ENCODE measurements at regions not wholly inside any gene's neighbourhood (a gene's known extent, or its start where the extent isn't known, plus 50 kb on each side); places are given as distances from the start of the nearest gene placed in this dataset.

- TF ChIP-seq ARNTL (CRISPR knock-in tag; IDR thresholded peaks at IDR 0.05; ENCODE audit: borderline replicate concordance, low read depth): no peak
- TF ChIP-seq TOX (CRISPR knock-in tag; IDR thresholded peaks at IDR 0.05; ENCODE audit: borderline replicate concordance): no peak
- TF ChIP-seq, protein P1, sequence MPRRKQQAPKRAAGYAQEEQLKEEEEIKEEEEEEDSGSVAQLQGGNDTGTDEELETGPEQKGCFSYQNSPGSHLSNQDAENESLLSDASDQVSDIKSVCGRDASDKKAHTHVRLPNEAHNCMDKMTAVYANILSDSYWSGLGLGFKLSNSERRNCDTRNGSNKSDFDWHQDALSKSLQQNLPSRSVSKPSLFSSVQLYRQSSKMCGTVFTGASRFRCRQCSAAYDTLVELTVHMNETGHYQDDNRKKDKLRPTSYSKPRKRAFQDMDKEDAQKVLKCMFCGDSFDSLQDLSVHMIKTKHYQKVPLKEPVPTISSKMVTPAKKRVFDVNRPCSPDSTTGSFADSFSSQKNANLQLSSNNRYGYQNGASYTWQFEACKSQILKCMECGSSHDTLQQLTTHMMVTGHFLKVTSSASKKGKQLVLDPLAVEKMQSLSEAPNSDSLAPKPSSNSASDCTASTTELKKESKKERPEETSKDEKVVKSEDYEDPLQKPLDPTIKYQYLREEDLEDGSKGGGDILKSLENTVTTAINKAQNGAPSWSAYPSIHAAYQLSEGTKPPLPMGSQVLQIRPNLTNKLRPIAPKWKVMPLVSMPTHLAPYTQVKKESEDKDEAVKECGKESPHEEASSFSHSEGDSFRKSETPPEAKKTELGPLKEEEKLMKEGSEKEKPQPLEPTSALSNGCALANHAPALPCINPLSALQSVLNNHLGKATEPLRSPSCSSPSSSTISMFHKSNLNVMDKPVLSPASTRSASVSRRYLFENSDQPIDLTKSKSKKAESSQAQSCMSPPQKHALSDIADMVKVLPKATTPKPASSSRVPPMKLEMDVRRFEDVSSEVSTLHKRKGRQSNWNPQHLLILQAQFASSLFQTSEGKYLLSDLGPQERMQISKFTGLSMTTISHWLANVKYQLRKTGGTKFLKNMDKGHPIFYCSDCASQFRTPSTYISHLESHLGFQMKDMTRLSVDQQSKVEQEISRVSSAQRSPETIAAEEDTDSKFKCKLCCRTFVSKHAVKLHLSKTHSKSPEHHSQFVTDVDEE (CRISPR knock-in tag; IDR thresholded peaks at IDR 0.05): no peak
- no peak for ATAC-seq
Measured at GRCh38 chr5:135657536-135658305, 78.9 kb upstream of the CXCL14 start.

DNA sequence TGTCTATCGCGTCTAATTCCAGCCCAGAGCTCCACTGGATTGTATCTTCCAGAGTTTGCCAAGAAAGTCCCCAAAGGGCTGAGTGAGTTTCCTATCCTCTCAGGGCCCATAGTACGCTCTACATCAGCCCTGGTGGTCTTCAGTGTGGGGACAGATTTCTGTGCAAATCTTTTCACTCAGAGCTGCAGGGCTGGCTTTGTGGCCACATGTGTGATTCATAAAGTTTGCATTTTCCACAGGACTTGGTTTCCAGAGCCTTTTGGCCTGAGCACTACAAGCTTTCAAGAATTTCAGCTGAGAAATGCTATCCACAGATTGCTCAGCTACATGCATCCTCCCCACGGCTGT lies 76.7 kb upstream of the CXCL14 start:
- TF ChIP-seq SNAI2 (CRISPR knock-in tag; IDR thresholded peaks at IDR 0.05) (no peak), PPARA (CRISPR knock-in tag; IDR thresholded peaks at IDR 0.05; ENCODE audit: borderline replicate concordance) (no peak), OSR1 (CRISPR knock-in tag; IDR thresholded peaks at IDR 0.05) (no peak), CSRNP3 (CRISPR knock-in tag; IDR thresholded peaks at IDR 0.05) (no peak), ESRRG (CRISPR knock-in tag; IDR thresholded peaks at IDR 0.05) (no peak), TOX (CRISPR knock-in tag; IDR thresholded peaks at IDR 0.05; ENCODE audit: borderline replicate concordance) (no peak), RARB (CRISPR knock-in tag; IDR thresholded peaks at IDR 0.05) (no peak), ISL1 (CRISPR knock-in tag; IDR thresholded peaks at IDR 0.05) (no peak), ZFP30 (CRISPR knock-in tag; IDR thresholded peaks at IDR 0.05) (no peak), BACH2 (CRISPR knock-in tag; IDR thresholded peaks at IDR 0.05; ENCODE audit: borderline replicate concordance) (no peak), PATZ1 (CRISPR knock-in tag; IDR thresholded peaks at IDR 0.05; ENCODE audit: borderline replicate concordance) (no peak), ARNTL (CRISPR knock-in tag; IDR thresholded peaks at IDR 0.05; ENCODE audit: borderline replicate concordance, low read depth) (no peak), POU6F1 (CRISPR knock-in tag; IDR thresholded peaks at IDR 0.05; ENCODE audit: borderline replicate concordance, low read depth) (no peak), ZNF565 (CRISPR knock-in tag; conservative IDR thresholded peaks at IDR 0.05; ENCODE audit: low read depth) (no peak), ZC3H10 (CRISPR knock-in tag; IDR thresholded peaks at IDR 0.05) (no peak)
- TF ChIP-seq, protein P1 (CRISPR knock-in tag; IDR thresholded peaks at IDR 0.05): no peak
- TF ChIP-seq, protein P2, sequence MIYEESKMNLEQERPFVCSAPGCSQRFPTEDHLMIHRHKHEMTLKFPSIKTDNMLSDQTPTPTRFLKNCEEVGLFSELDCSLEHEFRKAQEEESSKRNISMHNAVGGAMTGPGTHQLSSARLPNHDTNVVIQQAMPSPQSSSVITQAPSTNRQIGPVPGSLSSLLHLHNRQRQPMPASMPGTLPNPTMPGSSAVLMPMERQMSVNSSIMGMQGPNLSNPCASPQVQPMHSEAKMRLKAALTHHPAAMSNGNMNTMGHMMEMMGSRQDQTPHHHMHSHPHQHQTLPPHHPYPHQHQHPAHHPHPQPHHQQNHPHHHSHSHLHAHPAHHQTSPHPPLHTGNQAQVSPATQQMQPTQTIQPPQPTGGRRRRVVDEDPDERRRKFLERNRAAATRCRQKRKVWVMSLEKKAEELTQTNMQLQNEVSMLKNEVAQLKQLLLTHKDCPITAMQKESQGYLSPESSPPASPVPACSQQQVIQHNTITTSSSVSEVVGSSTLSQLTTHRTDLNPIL (CRISPR knock-in tag; IDR thresholded peaks at IDR 0.05; ENCODE audit: low read depth): no peak
- ATAC-seq: no peak

All from SK-N-SH treated with all-trans-retinoic acid at 6 μM for 48 hours (cell line).